HG03103 (cell line): ENCODE measurements at regions not wholly inside any gene's neighbourhood (a gene's known extent, or its start where the extent isn't known, plus 50 kb on each side); places are given as distances from the start of the nearest gene placed in this dataset.

Experiments used
- ATAC-seq: cut with Tn5 transposase; IDR thresholded peaks from one replicate; pipeline ENCODE4 v1.9.1; 2021; ENCODE audit warnings: low read depth; ENCODE audit not compliant: unreplicated experiment

DNA sequence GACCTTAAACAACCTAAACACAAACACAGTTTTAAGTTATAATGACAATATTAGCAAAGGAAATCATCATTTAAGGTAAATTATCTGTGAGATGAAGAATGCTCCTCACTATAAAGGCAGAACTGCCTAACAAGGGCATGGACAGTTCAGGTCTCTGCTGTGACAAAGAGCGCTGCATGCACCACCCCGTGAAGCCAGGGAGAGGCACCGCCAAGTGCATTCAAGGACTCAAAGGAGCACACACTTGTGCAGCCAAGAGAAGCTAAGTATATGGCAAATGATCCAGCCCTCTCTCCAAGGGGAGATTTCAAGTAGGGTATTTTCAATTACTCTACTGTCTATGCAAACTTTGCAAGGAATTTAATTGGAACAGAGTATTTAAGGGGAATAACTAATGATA is 126.0 kb downstream of the RAP2A start:
- ATAC-seq = no peak

DNA sequence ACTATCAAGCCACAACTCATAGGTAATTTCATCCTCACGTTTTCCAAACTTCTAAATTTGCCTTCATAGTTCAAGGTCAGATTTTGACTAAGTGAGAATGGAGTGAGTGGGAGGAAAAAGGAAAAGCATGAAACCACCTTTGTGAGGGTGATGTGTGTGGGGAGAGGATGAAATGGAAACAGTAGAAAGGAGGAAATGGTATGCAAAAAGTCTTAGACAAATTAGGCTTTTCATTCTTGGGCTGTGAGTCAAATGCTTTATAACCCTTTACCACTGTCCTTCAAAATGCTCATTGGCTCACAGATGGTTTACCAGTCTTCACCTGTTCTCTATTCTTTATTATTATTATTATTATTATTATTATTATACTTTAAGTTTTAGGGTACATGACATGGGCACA is 127.2 kb downstream of the RAP2A start:
- no peak for ATAC-seq

DNA sequence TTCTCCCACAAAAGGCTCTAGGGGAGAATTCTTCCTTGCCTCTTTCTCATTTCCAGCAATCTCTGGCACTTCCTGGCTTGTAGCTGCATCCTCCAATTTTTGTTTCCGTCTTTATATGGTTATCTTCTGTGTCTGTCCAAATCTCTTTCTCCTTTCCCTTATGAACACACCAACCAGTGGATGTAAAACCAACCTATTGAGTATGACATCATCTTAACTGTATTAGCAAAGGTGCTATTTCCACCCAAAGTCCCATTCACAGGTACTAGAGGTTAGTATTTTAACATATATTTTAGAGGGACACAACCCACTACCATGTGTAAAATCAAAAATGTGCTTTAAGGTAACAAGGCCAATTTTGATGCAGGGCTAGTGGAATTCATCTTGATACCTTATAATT is 129.0 kb downstream of the RAP2A start:
- ATAC-seq = no peak

DNA sequence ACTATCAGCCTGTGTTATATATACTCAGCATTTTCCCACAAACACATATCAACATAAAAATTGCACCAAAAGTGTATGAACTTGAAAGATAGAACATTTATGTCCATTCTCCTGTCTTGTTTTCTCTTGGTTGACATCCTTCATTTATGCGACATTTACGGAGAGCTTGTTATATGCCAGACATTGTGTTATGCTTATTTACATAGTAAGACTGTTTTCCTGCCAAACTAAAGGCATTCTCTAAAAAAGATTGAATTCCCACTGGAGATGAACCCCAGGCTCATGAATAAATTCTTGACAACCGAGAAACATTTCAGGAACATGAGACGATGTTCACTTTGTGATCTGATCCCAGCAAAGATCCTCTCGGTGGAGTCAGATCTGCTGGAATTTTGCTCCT is 131.0 kb downstream of the RAP2A start:
- ATAC-seq = no peak

DNA sequence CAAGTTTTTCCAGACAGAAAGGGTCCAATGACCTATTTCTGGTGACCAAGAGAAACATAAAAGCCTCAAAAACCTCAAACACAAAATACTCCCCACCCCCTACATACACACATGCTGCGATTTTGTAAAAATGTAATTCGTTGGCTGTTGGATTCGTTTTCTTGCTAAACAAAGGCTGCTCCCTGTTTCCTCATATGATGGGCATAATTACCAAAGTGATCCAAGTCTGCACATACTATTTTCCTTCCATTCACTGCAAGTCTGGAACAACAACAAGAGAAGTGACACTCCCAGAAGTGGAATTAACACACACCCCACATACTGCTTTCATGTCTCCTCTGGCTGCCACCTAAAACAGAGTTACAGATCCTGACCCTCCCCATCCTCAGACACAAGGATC is 131.9 kb downstream of the RAP2A start:
- no peak for ATAC-seq

DNA sequence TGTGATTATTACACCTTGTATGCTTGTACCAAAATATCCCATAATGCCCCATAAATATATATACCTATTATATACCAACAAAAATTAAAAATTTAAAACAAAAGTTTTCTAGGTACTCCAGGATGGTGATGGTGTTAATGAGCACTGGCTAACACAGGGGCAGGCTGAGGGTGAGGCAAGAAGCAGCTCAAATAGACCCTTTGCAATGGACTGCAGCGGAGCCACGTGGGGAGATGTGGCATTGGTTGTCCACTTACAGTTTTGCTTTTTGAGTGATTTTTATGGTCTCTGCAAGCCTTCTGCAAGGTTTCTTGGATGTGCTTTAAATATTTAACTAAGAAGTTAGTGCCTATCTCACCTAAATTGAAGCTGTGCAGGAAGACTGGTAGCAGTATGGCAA is 132.9 kb downstream of the RAP2A start:
- ATAC-seq = no peak

DNA sequence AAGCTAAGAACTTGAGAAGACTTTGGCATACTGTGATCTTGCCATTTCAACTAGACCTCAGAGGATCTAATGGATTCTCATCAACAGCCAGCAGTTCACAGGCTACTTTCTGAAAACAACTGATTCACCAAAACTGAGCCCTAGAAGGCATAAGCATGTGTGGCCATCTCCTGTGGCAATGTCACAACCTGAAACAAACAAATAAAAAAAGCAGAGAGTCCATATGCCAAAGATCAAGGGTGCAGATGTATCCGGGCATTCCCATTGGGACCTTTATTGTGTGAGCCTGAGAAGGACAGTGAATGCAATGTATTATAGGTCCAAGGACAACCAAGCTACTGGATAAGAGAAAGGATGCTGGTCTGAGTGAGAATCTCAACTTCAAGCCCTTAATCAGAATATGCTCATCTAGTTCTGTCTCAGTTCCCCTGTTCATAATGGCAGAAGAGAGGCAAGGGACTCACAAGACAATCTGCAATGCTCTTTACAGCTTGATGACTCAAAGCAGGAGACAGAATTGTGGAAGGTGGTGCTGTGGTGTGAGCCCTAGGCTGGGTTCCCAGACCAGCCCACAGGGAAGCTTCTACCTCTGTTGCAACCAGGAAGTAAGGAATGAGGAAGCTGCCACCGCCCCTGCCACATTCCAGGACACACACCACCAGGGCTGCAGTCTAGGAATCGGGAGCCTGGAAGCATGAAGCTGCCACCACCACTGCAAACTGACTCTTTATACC is 133.7 kb downstream of the RAP2A start:
- peak; percentile 97 for ATAC-seq

DNA sequence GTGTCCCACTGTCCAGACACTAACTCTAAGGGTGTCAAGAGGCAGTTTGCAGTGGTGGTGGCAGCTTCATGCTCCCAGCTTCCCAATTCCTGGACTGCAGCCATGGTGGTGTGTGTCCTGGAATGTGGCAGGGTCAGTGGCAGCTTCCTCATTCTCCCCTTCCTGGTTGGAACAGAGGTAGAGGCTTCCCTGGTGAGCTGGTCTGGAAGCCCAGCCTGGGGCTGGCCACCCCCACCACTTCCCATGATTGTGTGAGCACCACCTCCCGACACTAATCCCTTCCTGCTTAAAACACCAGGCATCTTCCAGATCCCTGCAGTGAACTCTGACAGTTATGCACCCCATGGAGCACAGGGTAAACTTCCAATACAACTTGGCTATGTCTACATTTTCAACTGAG is 134.9 kb downstream of the RAP2A start:
- ATAC-seq = no peak

DNA sequence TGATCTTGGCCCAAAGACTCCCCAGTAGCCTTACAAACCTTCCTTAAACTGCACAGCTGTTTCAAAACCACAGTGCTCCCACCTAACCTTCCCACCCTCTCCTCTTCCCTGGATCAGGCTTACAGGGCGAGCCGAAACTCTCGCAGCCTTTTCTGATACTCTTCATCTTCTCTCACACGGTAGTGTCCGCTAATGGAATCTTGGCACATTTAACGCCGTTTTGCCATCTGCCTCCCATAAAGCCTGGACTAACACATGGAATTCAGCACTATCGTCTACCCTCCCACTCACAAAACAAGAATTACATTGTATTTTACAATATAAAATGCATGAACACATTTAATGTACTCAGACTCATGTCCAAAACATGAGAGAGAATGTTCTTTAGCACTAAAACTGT is 135.9 kb downstream of the RAP2A start:
- ATAC-seq = no peak

DNA sequence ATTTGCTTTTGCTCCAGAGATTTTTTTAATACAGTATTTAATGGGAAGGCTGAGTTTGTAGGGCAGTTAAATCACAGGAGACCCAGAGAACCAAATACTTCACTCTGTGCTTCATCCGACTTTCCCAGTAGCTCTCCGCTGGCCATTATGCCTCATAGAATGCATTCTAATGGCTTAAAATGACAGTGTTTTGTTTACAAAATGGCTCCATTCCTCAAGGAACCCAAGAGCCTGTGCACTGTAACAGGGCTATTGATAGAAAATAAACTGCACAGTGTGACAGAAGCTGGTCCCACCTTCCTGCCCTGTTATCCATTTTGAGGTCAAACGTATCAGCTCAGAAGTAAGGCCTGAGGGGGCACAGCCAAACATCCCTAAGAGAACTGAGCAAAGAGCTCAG is 136.5 kb downstream of the RAP2A start:
- ATAC-seq = no peak

DNA sequence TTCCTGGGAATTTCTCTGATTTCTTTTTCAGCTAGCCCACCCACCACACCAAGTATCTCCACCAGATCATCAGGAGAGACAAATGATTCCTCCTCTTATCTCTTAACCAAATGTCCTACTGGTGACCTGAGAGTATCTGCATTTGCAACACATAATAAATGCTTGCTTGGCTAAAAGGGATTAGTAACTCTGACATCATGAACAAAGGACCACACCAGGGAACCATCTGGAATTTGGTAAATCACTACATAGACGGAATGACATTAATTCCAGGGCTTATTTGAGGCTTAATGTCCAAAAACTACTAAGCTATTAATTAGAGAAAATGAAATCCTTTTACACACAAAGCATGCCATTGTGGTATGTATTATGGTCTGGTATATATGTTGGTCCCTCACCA is 139.0 kb downstream of the RAP2A start:
- ATAC-seq = no peak

DNA sequence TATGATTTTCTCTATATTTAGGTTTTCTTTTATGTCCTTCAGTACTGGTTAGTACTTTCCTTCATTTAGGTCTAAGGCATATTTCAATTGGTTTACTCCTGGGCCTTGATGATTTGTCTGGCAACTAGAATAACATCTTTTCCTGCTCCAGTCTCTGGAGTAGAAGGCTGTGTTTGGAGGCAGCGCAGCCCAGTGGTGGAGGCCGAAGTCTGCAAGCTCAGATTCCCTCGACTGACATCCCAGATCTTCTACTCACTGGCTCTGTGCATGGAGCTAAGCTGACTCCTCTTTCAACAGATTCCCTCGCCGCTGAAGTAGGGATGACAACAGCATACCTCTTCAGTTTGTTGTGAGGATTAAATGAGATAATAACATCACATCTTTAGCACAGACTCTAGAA is 141.0 kb downstream of the RAP2A start:
- ATAC-seq = no peak

DNA sequence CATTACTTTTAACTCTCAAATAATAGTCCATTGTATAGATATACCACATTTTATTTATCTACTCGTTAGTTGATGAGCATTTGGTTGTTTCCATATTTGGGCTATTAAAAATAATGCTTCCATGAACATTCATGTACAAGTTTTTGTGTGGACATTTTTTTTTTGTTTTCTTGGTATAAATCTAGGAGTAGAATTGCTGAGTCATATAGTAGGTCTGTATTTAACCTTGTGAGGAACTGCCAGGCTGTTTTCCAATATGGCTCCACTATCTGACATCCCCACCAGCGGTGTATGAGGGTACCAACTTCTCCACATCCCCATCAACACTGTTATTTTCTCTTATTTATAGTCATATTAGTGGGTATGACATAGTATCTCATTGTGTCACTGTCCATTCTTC is 143.1 kb downstream of the RAP2A start:
- ATAC-seq = no peak

DNA sequence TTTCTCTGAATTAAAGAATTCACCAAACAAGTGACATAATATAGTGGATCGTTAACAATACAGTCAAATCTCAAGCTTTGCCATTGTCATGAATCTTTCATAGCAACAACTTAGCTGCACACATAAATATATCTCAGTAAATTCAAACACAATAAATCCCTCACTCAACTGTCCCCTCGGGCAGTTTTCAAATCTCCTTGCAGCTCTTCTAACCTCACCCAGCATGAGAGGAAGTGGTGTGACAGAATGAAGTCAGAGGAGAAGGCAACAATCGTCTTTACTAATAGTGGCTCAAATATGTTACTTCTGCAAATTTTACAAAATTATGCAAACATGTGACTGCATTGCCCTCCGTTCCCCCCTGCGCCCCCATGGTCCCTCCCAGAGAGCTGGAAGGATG is 148.2 kb downstream of the RAP2A start:
- no peak for ATAC-seq

DNA sequence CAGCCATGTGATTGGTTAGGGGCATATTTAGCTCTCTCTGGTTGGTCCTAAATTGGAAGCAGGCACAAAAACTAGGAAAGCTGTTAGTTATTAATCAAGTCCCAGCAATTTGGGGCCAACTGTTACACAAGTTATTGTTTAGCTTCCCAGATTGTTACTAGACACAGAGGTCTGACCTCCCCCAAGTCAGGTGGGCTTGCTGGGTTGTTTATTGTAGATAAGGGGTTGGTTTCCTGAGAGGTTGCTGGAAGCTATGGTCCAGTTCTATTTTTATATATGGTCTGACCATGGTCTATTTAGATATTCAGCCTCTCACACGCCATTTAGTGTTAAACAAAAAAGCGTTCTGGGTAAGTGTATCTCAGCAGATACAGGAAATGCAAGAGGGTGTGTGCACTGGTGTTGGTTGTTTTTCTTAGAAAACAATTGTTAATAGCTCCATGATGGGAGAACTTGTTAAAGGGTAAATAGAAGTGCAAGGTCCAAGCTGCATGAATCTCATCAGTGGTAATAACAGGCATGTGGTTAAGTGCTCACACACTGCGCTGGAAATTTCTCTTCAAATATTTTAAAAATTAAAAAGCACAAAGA is 150.0 kb downstream of the RAP2A start:
- no peak for ATAC-seq

DNA sequence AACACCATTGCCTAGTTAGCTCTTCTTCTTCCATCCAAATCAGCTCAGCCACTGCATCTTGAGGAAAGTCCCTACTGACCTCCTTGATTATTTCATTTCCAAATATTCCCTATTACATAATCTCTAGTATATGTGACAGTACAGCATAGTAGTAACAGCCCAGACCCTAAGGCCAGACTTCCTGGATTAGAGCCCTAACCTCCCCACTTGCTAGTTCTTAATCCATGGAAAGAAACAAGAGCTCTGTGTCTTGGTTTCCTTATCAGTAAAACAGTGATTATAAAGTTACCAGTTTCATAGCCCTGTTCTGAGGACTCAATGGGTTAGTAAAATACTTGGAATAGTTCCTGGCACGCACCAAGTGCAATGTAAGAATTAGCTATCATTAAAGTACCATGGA is 153.0 kb downstream of the RAP2A start:
- no peak for ATAC-seq

DNA sequence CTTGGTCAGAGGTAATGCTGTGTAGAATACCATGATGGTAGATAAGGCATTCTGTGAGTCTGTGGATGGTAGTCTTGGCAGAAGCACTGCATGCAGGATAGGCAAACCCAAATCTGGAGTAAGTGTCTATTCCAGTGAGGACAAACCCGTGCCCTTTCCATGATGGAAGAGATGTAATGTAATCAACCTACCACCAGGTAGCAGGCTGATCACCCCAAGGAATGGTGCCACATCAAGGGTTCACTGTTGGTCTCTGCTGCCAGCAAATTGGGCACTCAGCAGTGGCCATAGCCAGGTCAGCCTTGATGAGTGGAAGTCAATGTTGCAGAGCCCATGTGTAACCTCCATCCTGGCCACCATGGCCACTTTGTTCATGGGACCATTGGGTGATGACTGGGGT is 155.0 kb downstream of the RAP2A start:
- no peak for ATAC-seq

DNA sequence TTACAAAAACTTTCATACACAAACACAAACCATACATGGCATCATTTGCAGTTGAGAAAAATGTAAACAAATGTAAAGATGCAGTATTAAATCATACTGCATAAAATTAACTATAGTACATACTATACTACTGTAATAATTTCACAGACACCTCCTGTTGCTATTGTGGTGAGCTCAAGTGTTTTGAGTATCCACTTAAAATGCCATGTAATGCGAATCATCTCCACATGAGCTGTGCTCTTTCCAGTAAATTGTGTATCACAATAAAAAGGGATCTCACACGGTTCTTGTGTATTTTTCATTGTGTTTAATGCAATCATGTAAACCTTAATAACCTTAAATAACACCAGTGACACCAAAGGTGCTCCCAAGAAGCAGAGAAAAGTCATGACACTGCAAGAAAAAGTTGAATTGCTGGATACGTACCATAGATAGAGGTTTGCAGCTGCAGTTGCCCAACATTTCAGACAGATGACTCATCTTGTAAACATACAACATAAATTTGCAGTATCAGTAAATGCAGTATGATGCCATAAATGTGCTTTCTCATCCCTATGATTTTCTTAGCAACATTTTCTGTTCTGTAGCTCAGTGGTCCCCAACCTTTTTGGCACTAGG is 166.6 kb downstream of the RAP2A start:
- ATAC-seq = no peak

DNA sequence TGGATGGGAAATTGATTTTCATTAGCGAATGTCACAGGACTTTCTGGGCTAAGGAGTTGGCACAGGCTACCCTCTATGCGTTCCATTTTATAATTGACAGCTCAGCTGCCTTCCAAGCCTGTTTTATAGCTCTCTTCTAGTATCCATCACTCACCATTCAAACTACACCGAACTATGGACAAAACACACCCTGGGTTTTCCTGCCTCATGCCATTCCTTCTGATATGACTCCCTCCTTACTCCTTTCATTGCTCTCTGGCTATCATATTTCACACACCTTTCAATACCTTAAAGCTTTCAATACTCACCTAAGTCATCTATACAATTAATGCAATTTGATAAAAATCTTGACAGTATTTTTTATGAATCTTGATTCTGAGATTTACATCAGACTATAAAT is 181.3 kb downstream of the RAP2A start:
- ATAC-seq = no peak

DNA sequence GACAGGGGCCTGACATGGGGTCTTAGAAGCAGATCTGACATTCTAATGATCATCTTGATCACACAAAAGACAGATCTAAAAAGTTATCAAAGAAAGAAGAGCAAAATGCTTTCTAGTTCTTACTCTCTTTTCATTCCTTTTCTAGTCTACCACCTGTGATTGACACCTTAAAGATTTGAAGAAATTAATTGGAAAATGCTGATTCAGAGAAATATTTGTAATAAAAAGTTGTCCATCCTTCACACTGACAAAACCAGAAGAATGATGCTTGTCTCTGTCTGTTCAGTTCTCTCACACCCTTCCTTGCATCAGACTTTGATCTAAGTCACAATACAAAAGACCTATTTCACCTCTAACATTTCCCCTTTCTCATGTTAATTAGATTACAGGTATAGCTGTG is 182.4 kb downstream of the RAP2A start:
- ATAC-seq = no peak

DNA sequence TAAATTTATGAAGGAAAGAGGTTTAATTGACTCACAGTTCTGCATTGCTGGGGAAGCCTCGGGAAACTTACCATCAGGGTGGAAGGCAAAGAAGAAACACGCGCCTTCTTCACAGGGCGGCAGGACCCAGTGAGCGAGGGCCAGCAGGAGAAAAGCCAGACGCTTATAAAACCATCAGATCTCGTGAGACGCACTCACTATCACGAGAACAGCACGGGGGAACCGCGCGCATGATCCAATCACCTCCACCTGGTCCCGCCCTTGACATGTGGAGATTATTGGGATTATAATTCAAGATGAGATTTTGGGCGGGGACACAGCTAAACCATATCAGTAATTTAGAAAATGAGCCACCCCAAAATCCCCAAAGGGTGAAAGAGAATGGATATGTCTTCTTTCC is 187.1 kb downstream of the RAP2A start:
- ATAC-seq = no peak

DNA sequence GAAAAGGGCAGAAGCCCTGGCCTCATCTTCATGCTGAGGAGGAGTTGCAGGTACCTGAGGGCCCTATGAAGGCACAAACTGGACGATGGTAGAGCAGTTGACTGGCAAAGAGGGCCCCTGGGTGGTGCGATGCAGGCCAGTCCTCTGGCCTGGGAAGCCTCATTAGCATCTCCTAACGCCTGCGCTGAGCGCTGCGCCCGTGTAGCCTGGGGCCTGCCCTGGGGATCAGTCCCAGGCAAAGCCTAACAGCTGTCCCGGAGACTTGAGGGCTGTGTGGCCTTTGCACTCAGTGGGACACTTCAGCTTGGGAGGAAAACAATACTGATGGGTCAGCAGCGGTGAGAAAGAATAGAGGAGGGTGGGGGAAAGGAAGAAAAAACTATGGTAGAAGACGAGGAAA is 187.7 kb downstream of the RAP2A start:
- no peak for ATAC-seq
